HG02798 (cell line): ENCODE measurements at regions not wholly inside any gene's neighbourhood (a gene's known extent, or its start where the extent isn't known, plus 50 kb on each side); places are given as distances from the start of the nearest gene placed in this dataset.

Experiments used
- ATAC-seq: cut with Tn5 transposase; IDR thresholded peaks from one replicate; pipeline ENCODE4 v1.9.1; 2021; ENCODE audit warnings: mild to moderate bottlenecking; ENCODE audit not compliant: unreplicated experiment, poor library complexity

- ATAC-seq, result no peak
Observed at GRCh38 chr2:16869711-16870110, 204.1 kb upstream of the CYRIA start.

DNA sequence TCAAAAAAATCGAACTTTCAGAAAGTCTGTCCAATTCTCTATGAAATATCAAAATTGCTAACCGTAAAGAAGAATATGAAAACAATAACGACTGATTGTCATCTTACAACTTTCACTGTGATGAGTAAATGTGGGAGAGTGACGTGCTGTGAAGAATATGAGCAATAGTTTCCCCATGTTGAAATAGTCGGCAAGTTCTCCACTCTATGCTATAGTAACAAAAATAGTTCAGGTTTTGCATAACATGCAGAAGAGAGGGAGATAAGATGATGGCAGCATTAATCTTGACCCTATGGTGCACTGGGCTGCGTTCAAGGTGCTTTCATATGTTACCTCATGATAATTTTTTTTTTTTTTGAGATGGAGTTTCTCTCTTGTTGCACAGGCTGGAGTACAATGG is 196.8 kb upstream of the CYRIA start:
- ATAC-seq, result no peak

DNA sequence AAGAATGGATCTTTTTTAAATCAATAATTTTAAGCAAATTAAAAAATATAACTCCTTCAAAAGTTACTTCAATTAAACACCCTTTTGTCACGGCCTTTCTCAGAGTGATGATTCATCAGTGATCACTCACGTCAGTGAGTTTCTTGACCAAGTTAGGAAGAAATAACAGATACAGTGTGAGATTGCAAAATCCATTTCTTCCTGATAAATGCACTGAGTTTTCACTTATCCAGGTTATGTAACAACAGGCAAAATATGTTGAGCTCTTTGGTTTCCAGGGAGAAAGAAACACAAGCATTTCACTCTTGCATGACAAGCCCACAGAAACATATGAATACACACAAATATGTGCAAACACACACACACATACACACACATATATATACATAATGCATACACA is 195.9 kb upstream of the CYRIA start:
- ATAC-seq, result no peak

GRCh38 chr2:16861111-16861510 is 195.5 kb upstream of the CYRIA start:
- no peak for ATAC-seq

GRCh38 chr2:16860627-16861026 is 195.0 kb upstream of the CYRIA start:
- no peak for ATAC-seq

DNA sequence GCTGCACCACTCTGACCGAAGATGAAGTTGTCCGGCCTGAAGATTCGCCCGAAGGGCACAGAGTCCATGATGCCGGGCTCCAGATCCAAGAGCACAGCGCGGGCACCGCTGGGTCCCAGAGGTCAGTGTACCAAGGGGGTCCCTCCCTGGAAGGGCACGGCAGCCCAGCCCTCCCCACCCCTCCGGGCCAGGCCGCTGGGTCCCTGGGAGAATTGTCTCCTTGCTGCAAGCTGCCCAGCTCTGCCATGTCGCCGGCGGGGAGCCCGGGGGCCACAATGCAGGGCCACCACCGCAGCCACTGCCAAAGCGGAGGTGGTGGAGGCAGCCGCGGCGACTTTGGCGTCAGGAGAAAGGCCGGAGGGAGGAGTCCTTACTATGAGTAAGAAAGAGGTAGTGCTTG is 189.5 kb upstream of the CYRIA start:
- ATAC-seq, result no peak

GRCh38 chr2:16853088-16853487 is 187.5 kb upstream of the CYRIA start:
- ATAC-seq, result no peak

DNA sequence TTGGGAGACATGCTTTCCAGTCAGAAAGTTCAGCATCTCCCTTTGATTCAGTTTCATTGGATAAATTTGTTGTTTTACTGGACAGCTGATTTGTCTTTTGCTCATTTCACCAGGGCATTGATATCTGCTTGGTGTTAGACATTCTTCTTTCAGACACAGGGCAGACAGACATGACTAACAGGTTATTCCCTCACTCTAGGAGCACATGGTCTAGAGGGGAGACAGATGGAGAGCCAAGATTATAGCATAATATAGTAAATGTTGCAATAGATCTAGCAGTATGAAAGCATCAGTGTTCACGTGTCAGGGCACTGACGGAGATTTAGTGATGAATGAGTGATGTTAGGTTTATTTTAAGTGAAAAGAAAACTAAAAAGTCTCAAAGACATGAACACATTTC is 187.0 kb upstream of the CYRIA start:
- no peak for ATAC-seq

DNA sequence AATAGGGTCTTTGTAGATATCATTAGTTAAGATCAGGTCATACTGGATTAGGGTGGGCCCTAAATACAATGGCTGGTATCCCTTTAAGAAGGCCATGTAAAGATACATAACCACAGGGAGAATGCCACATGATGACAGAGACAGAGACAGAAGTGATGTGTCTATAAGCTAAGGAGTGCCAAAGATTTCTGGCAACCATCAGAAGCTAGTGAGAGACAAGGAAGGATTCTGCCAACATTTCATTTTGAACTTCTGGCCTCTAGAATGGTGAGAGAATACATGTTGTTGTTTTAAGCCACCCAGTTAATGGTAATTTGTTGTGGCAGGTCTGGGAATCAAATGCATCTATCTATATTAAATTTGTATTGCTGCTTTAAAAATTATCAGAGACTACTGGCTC is 185.5 kb upstream of the CYRIA start:
- ATAC-seq, result no peak

DNA sequence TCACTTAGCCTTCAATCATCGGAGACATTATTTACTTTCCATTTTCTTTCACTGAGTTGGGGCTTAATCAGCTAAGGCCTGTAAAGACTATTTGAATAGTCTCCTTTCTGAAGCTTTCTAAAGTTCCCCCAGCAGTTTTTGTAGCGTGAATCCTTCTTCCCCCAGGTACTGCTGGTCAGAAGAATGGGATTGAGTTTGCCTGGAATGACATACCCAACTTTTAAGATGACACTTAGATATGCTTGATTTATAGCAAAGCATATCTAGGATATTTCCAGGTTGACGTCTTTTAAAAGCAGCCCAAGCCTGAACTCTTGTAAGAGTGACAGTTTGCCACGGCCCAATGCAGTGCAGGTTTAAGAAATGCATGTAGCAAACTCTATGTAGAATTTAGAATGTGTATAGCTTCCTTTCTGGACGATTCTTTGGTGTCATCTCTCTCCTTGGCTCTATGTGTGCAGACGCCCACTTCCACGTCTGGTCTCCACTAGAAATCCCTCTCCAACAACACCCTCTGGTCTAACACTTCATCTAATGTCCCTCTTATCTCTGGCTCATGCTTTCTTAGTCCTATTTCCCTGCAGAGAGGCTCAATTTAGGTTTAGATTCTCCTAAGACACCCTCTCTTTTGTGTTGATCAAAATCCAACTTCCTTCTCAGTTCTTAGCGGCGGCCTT is 175.0 kb upstream of the CYRIA start:
- ATAC-seq, result no peak

DNA sequence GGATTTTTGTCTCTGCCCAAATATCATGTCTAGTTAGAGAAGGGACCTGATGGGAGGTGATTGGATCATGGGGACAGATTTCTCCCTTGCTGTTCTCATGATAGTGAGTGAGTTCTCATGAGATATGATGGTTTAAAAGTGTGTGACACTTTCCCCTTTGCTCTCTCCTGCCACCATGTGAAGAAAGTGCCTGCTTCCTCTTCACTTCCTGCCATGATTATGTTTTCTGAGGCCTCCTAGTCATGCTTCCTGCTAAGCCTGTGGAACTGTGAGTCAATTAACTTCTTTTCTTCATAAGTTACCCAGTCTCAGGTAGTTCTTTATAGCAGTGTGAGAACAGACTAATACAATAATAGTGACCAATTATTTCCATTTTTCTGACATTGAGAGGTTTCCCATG is 167.3 kb upstream of the CYRIA start:
- no peak for ATAC-seq

- ATAC-seq, result no peak
Observed at GRCh38 chr2:16828828-16829160, 163.2 kb upstream of the CYRIA start.

DNA sequence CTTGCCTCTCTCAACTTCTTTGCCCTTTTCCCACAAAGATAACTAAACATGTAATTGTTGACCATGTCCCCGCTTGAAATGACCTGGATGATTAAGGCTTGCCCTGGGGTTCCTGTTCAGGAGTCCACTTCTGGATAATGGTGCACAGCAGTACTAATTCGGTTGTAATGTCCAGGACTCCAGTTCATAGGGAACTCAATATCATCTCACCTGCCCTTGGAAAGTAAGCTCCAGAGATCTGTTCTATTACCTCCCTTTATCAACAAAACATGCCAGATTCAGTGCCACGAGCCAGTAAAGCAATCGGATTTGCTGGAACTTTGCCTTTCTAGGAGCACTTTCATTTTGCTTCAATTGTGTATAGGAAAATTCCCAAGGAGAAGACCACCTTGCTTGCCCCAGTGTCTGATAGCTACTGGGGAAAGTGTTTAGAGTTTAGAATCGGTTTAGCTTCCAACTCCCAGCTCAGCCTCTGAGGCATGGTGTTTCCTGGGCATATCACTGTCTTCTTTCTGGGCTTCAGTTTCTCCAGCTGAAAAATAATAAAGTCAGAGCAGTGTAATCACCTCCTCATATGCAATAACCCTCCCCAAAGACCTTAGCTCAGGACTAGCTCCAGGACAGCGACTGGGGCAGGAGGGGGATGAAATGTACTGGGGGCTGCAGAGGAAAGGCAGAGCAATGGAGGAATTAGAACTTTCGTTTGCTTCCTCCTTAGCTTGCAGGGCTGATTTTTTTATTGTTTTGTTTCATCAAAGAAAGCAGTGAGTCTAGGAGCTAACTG is 162.6 kb upstream of the CYRIA start:
- ATAC-seq, result no peak

DNA sequence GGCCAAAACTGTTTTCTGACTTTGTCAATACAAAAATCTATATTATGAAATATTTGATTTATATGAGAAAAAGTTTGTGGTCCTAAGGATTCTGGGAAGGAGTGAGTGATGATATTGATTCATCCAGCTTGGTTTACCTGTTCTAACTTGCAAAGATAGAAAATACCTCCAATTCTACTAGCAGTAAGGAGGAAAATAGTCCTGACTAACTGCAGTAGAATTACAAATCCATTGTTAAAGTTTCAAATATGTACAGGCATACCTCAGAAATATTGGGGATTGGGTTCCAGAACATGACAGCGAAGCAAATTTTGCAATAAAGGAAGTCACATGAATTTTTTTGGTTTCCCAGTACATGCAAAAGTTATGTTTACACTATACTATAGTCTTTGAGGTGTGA is 158.8 kb upstream of the CYRIA start:
- ATAC-seq, result no peak

DNA sequence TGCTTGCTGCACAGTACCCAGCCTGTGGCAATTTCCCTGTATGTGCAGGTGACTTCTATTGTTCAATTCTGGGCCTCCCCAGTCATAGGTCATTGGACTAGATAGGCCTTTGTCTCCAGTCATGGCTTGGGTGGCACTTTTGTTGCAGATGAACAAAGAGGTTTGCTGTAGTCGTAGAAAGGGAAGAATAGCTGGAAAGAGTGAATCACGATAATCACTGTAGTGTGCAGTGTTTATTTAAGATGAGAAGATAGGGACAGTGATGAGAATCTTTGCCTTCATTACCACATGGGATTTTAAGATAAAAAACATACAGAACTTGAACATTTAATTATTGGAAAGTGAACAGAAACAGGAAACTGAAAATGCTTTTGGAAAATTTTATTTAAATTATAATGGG is 156.1 kb upstream of the CYRIA start:
- ATAC-seq, result no peak

- no peak for ATAC-seq
Observed at GRCh38 chr2:16818203-16818556, 152.5 kb upstream of the CYRIA start.

- no peak for ATAC-seq
Observed at GRCh38 chr2:16817305-16818202, 151.9 kb upstream of the CYRIA start.

DNA sequence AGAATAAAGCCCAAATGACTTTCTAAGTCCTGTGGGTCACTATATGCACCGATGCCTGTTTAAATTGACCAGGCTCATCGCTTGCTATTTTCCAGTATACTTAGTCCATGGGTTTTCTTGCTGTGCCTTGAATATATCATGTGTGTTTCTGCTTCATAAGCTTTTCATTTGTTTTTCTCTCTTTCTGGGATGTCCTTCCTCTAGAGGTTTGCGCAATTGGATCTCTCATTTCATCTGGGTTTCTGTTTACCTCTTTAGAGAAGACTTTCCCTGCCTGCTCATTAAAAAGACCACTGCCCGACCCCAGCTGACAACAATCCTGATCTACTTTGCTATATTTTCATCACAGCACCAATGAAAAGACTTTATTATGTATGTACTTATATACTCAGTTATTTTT is 150.9 kb upstream of the CYRIA start:
- no peak for ATAC-seq

- ATAC-seq, result no peak
Observed at GRCh38 chr2:16816016-16816415, 150.4 kb upstream of the CYRIA start.

GRCh38 chr2:16813593-16813992 is 148.0 kb upstream of the CYRIA start:
- no peak for ATAC-seq

GRCh38 chr2:16798472-16798871 is 132.8 kb upstream of the CYRIA start:
- no peak for ATAC-seq
